PC-3 (cell line): ENCODE measurements at regions not wholly inside any gene's neighbourhood (a gene's known extent, or its start where the extent isn't known, plus 50 kb on each side); places are given as distances from the start of the nearest gene placed in this dataset.
"Not testable (repeated sequence)": the region's sequence is repeated elsewhere in the genome, so short reads cannot be mapped to it uniquely, and the experiment has no call there.

Experiments
- EZH2 ChIP-seq: fragments of 300-600 bp; sonication (generic); IDR thresholded peaks from one replicate; pipeline ENCODE4 v1.6.1; 2017; ENCODE audit warnings: antibody characterized with exemption, mild to moderate bottlenecking, low read length; ENCODE audit not compliant: unreplicated experiment
- EZH2phosphoT487 ChIP-seq: fragments of 300-600 bp; sonication (generic); IDR thresholded peaks from 2 replicates; pipeline ENCODE4 v1.6.1; 2018; ENCODE audit warnings: mild to moderate bottlenecking, antibody characterized with exemption, low read length, borderline replicate concordance
- TF ChIP-seq, protein P1 (sequence below): fragments of 300-600 bp; sonication (generic); conservative IDR thresholded peaks from 2 replicates; pipeline ENCODE4 v1.5.1; 2017; ENCODE audit warnings: antibody characterized with exemption, low read depth, mild to moderate bottlenecking, low read length

GRCh38 chr16:18719978-18720377 lies 70.2 kb downstream of the RPS15A start:
- TF ChIP-seq EZH2phosphoT487, EZH2: not testable (repeated sequence)
- TF ChIP-seq, protein P1, sequence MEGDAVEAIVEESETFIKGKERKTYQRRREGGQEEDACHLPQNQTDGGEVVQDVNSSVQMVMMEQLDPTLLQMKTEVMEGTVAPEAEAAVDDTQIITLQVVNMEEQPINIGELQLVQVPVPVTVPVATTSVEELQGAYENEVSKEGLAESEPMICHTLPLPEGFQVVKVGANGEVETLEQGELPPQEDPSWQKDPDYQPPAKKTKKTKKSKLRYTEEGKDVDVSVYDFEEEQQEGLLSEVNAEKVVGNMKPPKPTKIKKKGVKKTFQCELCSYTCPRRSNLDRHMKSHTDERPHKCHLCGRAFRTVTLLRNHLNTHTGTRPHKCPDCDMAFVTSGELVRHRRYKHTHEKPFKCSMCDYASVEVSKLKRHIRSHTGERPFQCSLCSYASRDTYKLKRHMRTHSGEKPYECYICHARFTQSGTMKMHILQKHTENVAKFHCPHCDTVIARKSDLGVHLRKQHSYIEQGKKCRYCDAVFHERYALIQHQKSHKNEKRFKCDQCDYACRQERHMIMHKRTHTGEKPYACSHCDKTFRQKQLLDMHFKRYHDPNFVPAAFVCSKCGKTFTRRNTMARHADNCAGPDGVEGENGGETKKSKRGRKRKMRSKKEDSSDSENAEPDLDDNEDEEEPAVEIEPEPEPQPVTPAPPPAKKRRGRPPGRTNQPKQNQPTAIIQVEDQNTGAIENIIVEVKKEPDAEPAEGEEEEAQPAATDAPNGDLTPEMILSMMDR = not testable (repeated sequence)
